Neural progenitor cell (in vitro differentiated cells): ENCODE measurements at regions not wholly inside any gene's neighbourhood (a gene's known extent, or its start where the extent isn't known, plus 50 kb on each side); places are given as distances from the start of the nearest gene placed in this dataset.

Experiments used
- DNase-seq: peaks from one replicate; pipeline ENCODE4 v3.0.0-alpha.2; 2016; ENCODE audit warnings: low spot score
- H2AFZ ChIP-seq: fragments of 200-600 bp; sonication (generic); replicated peaks from 2 replicates; pipeline ENCODE4 v1.6.1; 2016; ENCODE audit warnings: antibody characterized with exemption
- H3F3A ChIP-seq: fragments of 200-600 bp; sonication (generic); 2 replicates; pipeline ENCODE4 v1.6.1; 2016; ENCODE audit warnings: antibody characterized with exemption, low read depth
- H3K27ac ChIP-seq: fragments of 200-600 bp; sonication (generic); 2 replicates; pipeline ENCODE4 v1.5.1; 2016; ENCODE audit warnings: mild to moderate bottlenecking
- H3K27me3 ChIP-seq: fragments of 200-600 bp; sonication (generic); 2 replicates; pipeline ENCODE4 v1.6.1; 2016; ENCODE audit warnings: mild to moderate bottlenecking, moderate library complexity
- H3K36me3 ChIP-seq: fragments of 200-600 bp; sonication (generic); 2 replicates; pipeline ENCODE4 v1.5.1; 2016
- H3K4me1 ChIP-seq: fragments of 200-600 bp; sonication (generic); 2 replicates; pipeline ENCODE4 v1.6.1; 2016; ENCODE audit warnings: mixed run types
- H3K4me2 ChIP-seq: fragments of 200-600 bp; sonication (generic); 2 replicates; pipeline ENCODE4 v1.6.1; 2016
- H3K4me3 ChIP-seq: fragments of 200-600 bp; sonication (generic); 2 replicates; pipeline ENCODE4 v1.5.1; 2016
- H3K79me2 ChIP-seq: fragments of 200-600 bp; sonication (generic); 2 replicates; pipeline ENCODE4 v1.6.1; 2016; ENCODE audit warnings: low read depth
- H3K9ac ChIP-seq: fragments of 200-600 bp; sonication (generic); 2 replicates; pipeline ENCODE4 v1.6.1; 2016
- H3K9me3 ChIP-seq: fragments of 200-600 bp; sonication (generic); 2 replicates; pipeline ENCODE4 v1.5.1; 2016; ENCODE audit warnings: low read depth
- H4K20me1 ChIP-seq: fragments of 200-600 bp; sonication (generic); 2 replicates; pipeline ENCODE4 v1.6.1; 2016; ENCODE audit warnings: low read depth
- H3K27ac Mint-ChIP-seq: 3 replicates; pipeline ENCODE4 v1.8.0; 2021; ENCODE audit warnings: mixed read lengths
- H3K27me3 Mint-ChIP-seq: 2 replicates; pipeline ENCODE4 v1.8.0; 2022; ENCODE audit warnings: low read depth, mild to moderate bottlenecking, inconsistent platforms, moderate library complexity, mixed read lengths; ENCODE audit not compliant: insufficient read depth
- H3K36me3 Mint-ChIP-seq: 3 replicates; pipeline ENCODE4 v1.8.0; 2021; ENCODE audit warnings: mixed read lengths
- H3K4me1 Mint-ChIP-seq: 3 replicates; pipeline ENCODE4 v1.8.0; 2021; ENCODE audit warnings: mixed read lengths
- H3K4me3 Mint-ChIP-seq: 3 replicates; pipeline ENCODE4 v1.8.0; 2021; ENCODE audit warnings: mild to moderate bottlenecking, moderate library complexity, mixed read lengths
- H3K9me3 Mint-ChIP-seq: 3 replicates; pipeline ENCODE4 v1.8.0; 2020; ENCODE audit warnings: mixed read lengths
- EZH2 ChIP-seq: fragments of 200-600 bp; sonication (generic); IDR thresholded peaks from 2 replicates; pipeline ENCODE4 v1.6.1; 2017; ENCODE audit warnings: antibody characterized with exemption, mild to moderate bottlenecking, moderate library complexity
- EZH2phosphoT487 ChIP-seq: fragments of 200-600 bp; sonication (generic); IDR thresholded peaks from 2 replicates; pipeline ENCODE4 v1.6.1; 2017; ENCODE audit warnings: antibody characterized with exemption
- TF ChIP-seq, protein P1 (sequence below): fragments of 200-600 bp; sonication (generic); IDR thresholded peaks from 2 replicates; pipeline ENCODE4 v1.5.1; 2017; ENCODE audit warnings: antibody characterized with exemption, mild to moderate bottlenecking

DNA sequence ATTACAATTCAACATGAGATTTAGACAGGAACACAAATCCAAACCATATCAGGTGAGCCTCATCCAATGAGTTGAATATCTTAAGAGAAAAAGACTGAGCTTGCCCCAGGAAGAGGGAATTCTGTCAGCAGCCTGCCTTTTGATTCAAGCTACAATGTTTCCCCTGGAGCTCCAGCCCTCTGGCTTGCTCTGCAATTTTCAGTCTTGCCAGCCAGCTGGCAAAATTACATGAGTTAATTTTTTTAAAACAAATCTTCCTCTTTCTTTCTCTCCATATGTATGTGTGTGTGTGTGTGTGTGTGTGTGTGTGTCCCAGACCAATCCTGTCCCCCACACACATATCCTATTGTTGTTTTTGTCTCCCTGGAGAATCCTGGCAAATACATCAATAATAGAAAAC, 313.2 kb downstream of the CDH10 start:
- H3K27ac Mint-ChIP-seq, result no peak overlapping the region
- H3K27ac ChIP-seq, result no peak overlapping the region
- no peaks in the 10 kb centered on the region for H3K27me3 ChIP-seq
- H3K4me1 Mint-ChIP-seq, result peaks cover 4% of the 10 kb centered on the region
- no peak overlapping the region for H3K4me3 ChIP-seq
- H3K36me3 Mint-ChIP-seq, result no peaks in the 10 kb centered on the region
- no peaks in the 10 kb centered on the region for H3K4me1 ChIP-seq
- H3F3A ChIP-seq, result no peaks in the 10 kb centered on the region
- H3K9me3 Mint-ChIP-seq, result no peaks in the 10 kb centered on the region
- H4K20me1 ChIP-seq, result no peaks in the 10 kb centered on the region
- H3K9ac ChIP-seq, result no peak overlapping the region
- no peaks in the 10 kb centered on the region for H3K79me2 ChIP-seq
- DNase-seq, result no peak
- no peaks in the 10 kb centered on the region for H3K9me3 ChIP-seq
- H2AFZ ChIP-seq, result peak overlapping the region; percentile 95
- H3K36me3 ChIP-seq, result no peaks in the 10 kb centered on the region
- TF ChIP-seq, protein P1, sequence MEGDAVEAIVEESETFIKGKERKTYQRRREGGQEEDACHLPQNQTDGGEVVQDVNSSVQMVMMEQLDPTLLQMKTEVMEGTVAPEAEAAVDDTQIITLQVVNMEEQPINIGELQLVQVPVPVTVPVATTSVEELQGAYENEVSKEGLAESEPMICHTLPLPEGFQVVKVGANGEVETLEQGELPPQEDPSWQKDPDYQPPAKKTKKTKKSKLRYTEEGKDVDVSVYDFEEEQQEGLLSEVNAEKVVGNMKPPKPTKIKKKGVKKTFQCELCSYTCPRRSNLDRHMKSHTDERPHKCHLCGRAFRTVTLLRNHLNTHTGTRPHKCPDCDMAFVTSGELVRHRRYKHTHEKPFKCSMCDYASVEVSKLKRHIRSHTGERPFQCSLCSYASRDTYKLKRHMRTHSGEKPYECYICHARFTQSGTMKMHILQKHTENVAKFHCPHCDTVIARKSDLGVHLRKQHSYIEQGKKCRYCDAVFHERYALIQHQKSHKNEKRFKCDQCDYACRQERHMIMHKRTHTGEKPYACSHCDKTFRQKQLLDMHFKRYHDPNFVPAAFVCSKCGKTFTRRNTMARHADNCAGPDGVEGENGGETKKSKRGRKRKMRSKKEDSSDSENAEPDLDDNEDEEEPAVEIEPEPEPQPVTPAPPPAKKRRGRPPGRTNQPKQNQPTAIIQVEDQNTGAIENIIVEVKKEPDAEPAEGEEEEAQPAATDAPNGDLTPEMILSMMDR, result no peak
- TF ChIP-seq EZH2 (no peak), EZH2phosphoT487 (no peak)
- no peak overlapping the region for H3K4me2 ChIP-seq
- no peak overlapping the region for H3K4me3 Mint-ChIP-seq
- no peaks in the 10 kb centered on the region for H3K27me3 Mint-ChIP-seq

DNA sequence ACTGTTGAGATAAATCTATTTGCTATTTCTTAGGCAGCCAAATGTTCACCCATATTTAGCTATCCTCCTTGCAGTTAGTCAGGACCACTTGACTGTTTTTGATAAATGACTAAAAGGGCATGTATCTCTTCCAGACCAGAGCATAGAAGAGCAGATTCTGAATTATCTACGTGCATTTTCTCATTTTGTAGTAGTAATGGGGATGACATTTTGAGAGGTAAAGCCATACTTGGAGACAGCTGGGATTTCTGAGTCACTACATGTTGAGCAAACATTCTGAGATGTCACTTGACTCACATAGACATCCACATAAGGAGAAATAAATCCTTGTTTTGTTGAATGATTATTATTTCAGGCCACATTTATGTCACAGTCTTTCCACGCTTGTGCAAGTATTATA, 297.6 kb downstream of the CDH10 start:
- Histone ChIP-seq H2AFZ (no peak overlapping the region), H3K27ac (no peak overlapping the region), H3K27me3 (no peaks in the 10 kb centered on the region), H3K9me3 (no peaks in the 10 kb centered on the region), H3K4me2 (no peak overlapping the region), H3K9ac (no peak overlapping the region), H3K4me1 (no peaks in the 10 kb centered on the region), H3K36me3 (no peaks in the 10 kb centered on the region), H3F3A (no peaks in the 10 kb centered on the region), H3K79me2 (no peaks in the 10 kb centered on the region), H3K4me3 (no peak overlapping the region), H4K20me1 (no peaks in the 10 kb centered on the region)
- no peak overlapping the region for H3K27ac Mint-ChIP-seq
- H3K27me3 Mint-ChIP-seq, result peaks cover 2% of the 10 kb centered on the region
- DNase-seq, result no peak
- no peak overlapping the region for H3K4me3 Mint-ChIP-seq
- TF ChIP-seq EZH2 (no peak), EZH2phosphoT487 (no peak)
- TF ChIP-seq, protein P1, result no peak
- H3K4me1 Mint-ChIP-seq, result no peaks in the 10 kb centered on the region
- H3K36me3 Mint-ChIP-seq, result no peaks in the 10 kb centered on the region
- no peaks in the 10 kb centered on the region for H3K9me3 Mint-ChIP-seq

DNA sequence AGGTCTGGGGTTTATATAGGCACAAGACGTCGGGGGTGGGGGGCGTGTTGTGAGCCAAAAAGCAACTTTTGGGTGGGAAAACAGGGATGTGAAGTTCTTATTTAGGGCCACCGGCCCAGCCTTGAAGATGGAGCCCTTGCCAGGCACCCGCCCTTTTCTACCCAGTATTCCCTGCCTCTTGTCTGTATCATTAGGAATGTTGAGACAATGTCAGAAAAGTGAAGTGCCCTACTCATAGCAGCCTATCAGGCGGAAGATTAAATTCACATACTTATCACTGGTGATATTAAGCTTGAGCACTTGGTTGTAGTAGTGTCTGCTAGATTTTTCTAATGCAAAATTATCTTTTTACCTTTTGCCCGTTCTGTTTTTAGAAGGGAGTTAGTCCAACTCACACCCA, 293.5 kb downstream of the CDH10 start:
- no peaks in the 10 kb centered on the region for H3K4me1 Mint-ChIP-seq
- Histone ChIP-seq H3K27me3 (no peaks in the 10 kb centered on the region), H3K4me1 (no peaks in the 10 kb centered on the region), H3K4me3 (no peak overlapping the region), H2AFZ (peak overlapping the region; percentile 37), H3K9ac (no peak overlapping the region), H3K27ac (no peak overlapping the region), H3K36me3 (no peaks in the 10 kb centered on the region), H3K9me3 (no peaks in the 10 kb centered on the region), H3K79me2 (no peaks in the 10 kb centered on the region), H3F3A (no peaks in the 10 kb centered on the region), H4K20me1 (no peaks in the 10 kb centered on the region), H3K4me2 (no peak overlapping the region)
- no peak overlapping the region for H3K27ac Mint-ChIP-seq
- H3K27me3 Mint-ChIP-seq, result peaks cover 2% of the 10 kb centered on the region
- no peak for DNase-seq
- no peaks in the 10 kb centered on the region for H3K9me3 Mint-ChIP-seq
- TF ChIP-seq, protein P1, result no peak
- TF ChIP-seq EZH2 (no peak), EZH2phosphoT487 (no peak)
- no peak overlapping the region for H3K4me3 Mint-ChIP-seq
- H3K36me3 Mint-ChIP-seq, result no peaks in the 10 kb centered on the region
